GM21367 (cell line): ENCODE measurements at regions not wholly inside any gene's neighbourhood (a gene's known extent, or its start where the extent isn't known, plus 50 kb on each side); places are given as distances from the start of the nearest gene placed in this dataset.

Source experiments
- ATAC-seq: cut with Tn5 transposase; IDR thresholded peaks from one replicate; pipeline ENCODE4 v1.9.1; 2021; ENCODE audit not compliant: unreplicated experiment

DNA sequence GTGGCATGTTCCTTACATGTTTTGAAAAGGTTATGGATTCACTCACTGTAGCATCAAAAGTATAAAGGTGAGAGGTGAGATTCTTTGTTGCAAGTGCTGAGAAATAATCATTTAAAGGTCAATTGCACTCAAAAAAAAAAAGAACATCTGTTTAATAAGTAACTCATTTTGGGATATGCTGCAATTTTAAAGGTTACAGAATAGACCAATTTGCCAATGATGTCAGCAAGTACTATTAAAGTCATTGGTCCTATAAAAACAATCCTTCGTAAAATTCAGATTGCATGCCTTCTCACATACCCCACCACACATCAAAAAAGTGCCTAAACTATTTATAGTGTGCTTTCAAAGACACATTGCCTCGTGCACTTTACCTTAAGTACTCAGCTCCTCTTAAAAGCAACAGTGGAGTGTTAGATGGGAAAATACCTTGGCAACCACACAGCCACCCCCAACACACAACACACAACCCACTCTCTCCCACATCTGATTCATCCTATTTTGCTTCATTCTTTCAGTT lies 218.2 kb upstream of the ADGRL2 start:
- no peak for ATAC-seq

DNA sequence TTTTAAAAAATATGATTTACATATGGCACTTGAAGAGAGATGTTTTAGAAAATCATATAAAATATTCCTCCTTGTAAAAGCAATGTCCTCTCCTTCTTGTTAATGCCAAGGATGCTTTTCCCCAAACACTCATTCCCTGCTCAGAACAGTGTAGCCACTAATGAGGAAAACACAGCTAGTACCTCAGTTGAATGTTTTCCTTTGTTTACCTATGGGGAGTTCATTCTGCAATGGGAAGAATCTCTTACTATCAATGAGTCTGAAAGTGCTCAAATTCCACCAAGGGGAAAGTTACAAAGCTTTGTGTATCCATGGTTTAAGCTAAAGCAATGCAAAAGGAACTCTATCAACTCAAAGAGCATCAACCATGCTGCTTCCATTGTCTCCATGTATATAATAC lies 221.9 kb upstream of the ADGRL2 start:
- no peak for ATAC-seq

DNA sequence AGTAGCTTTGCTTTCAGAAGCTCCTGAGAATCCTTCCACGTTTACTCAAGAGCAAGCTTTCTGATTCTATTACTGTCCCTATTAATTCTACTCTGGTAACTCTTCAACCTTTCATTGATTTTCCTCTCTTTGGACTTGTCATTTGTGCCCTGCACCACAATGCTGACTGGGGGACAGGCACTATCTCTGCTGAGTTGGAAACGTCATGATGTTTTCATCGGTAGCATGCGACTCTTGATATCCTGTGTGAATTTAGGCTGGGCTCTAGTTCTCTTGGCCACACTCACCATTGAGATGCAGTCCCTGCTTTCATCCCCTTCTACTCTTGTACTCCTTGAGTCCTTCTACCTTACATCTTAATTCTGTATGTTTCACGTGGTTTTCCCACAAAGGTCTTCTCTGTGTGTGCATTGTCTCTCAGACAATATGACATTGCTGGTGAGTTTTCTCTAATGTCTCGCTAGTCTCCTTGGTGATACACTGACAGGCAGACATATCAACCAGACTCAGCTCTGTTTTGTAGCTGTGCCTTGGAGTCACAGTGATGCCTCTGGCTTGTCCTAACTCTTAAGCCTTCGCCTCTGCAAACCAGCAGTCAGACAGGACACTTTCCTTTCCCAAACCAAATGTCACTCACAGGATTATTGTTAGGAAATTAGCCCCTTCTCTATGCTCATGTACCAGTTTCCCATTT lies 223.6 kb upstream of the ADGRL2 start:
- no peak for ATAC-seq

DNA sequence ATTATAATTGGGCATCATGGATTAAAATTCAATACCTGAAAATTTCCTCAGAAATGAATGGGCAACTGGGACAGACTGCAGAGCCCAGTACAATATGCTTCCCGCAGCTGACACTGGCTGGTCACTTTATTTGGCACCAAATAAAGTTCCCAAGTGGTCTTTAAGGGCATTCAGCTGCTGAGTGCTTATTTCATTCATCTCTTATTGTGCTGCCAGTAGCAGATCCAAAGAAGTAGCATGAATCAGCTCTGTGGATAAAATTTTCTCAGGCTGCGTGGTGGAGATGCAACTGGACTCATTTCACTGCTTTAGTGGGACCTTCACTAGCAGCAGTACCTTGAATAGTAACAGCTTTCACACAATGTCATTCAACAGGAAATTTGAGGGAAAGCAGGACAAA lies 226.3 kb upstream of the ADGRL2 start:
- ATAC-seq, result no peak

GRCh38 chr1:81573458-81573857 lies 227.3 kb upstream of the ADGRL2 start:
- ATAC-seq, result no peak

DNA sequence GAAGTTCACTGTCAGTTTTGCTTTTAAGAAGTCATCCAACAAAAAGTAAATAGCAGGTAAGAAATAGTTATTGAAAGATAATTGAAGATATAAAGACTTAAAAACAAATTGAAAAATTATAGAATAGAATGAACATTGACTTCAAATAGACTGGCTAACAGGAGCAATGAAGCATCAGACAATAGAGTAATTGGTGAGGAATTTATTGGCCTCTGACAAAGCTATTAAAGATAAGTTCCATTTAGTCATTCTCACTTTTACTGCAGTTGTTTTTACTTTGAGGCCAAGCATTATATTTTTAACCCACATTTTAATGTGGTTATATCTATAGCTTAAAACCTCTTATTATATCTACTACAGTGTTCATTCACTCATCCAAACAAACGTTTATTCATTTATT lies 228.8 kb upstream of the ADGRL2 start:
- no peak for ATAC-seq

GRCh38 chr1:81569761-81570160 lies 231.0 kb upstream of the ADGRL2 start:
- no peak for ATAC-seq

- ATAC-seq, result no peak
Measured at GRCh38 chr1:81563632-81564031, 237.1 kb upstream of the ADGRL2 start.

- no peak for ATAC-seq
Measured at GRCh38 chr1:81562934-81563333, 237.8 kb upstream of the ADGRL2 start.

- no peak for ATAC-seq
Measured at GRCh38 chr1:81560629-81561028, 240.1 kb upstream of the ADGRL2 start.

DNA sequence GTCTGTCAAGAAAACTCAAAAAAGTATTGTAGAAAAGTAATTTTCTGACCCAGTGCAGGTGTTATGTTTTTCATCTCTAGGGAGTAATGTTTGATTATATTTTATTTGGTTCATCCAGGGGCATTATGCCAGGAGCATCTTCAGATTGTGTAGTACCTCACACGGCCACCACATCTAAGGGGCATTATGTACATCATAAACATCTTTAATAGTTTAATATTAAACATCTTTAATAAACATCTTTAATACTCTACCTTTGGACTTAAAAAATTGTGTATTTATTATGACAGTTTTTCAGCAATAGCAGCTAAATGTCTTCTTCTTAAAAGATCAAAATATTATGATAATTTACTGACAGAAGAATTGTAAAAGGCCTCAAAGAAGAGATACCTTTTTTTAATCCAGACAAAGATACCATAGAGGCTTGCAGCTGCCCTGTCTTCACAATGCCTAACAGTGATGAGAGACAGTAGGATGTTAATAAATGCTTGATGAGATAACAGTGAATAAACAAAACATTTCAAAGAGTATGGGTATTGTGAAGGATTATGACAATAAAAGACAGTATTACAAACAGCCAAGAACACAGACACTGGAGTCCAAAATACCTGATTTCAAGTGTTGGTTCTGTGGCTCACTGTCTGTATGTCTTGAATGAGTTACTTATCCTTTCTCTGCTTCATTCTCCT lies 240.9 kb upstream of the ADGRL2 start:
- no peak for ATAC-seq

DNA sequence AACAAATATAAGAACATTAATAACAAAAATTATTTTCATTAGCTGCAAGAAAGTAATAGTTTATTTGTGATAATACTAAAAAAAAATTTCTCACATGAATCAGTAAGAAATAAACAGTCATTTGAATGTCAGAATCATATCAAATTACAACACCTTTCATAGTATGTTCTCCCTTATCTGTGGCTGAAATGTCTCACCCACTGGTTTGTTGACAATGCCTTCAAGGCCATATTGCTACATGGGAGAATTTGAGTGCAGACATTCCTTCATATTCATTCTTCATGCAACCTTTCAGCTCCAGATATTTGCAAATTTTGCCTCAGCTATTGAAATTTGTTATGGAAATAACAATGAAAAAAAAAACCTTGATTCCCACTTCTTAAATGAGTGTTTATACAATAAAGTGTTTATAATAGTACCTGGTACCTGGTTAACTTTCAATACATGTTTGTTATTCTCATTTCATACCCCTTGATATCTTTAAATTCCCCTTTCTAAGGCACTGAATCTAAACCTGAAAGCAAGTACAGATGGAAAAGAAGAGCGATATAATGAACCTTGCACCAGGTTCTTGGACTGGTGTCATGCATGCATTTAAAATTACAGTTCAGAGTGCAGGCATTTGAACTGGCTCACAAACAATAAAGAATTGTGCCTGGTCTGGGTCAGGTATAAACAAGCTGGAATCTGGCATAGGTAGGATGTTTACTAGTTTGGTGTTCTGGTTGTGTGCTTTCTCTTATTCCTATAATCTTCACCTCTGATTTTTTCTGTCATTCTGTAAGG lies 242.2 kb upstream of the ADGRL2 start:
- no peak for ATAC-seq

DNA sequence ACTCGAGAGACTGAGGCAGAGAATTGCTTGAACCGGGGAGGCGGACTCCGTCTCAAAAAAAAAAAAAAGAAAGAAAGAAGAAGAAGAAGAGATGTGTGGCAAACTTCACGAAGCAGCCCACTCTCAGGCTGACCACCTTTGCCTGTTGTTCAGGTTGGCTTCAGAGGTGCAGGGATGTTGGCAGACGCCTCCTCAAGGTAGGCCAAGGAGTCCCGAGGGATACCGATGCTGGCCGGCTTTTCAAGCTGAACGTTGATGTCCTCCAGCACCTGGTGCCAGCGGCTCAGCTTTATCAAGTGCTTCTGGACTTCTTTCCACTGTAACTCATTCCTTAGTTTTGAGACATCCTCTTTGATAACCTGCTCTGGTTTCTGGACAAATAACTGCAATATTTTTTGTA lies 243.8 kb upstream of the ADGRL2 start:
- no peak for ATAC-seq

DNA sequence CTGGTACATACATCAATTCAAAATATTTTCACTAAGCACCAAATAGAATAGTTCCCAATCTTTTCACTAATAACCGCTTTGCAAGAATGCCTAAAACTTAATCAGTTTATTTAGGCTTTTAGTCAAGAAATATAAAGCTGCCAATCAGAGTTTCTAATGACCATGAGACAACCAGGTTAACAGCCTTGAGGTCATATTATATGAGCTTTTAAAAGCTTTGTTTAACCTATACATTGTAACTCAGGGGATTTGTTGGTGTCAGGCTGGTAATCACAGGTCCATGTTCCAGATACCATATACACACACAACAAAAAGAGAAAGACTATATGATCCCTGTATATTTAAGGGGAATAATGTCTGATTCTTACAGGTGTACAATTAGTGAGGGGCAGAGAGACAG lies 246.2 kb upstream of the ADGRL2 start:
- no peak for ATAC-seq

DNA sequence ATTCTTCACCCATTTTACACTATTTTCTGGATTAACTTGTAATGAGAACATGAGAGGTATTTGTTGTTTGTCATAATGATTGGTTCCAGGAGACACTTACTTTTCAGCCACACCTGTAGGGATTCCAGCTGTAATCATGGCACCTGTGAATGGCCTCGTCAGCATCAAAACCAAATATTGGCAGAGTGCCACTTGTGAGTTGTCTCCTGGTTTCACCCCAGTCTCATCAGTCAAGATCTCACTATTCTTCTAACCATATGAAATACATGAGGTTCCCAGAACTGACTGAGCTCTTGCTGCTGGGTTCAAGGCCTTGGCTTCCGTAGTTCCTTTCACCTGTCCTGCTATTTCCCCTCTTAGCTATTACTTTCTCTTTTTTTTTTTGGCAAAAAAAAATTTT lies 246.6 kb upstream of the ADGRL2 start:
- ATAC-seq, result no peak

- ATAC-seq, result no peak
Measured at GRCh38 chr1:81553503-81553902, 247.2 kb upstream of the ADGRL2 start.

DNA sequence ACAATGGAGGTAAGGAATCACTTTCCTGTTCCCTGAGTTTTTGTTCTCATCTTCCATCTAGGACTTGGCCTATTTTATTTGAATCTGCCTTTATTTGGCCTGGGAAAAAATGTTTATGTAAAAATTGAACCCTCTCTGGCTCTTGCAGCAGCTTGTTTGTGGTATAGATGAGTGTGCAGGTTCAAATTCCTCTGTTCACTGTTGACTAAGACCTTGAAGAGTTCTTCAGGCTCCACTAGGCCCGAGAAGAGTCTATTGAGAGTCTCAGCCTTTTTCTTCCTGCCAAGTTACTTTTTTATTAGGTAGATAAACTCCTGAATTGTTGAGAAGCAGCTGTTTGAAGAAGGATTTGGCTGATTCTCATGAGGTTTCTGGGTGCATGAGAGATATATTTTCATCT lies 248.8 kb upstream of the ADGRL2 start:
- ATAC-seq, result no peak

- no peak for ATAC-seq
Measured at GRCh38 chr1:81550753-81551152, 250.0 kb upstream of the ADGRL2 start.

GRCh38 chr1:81549588-81550127 lies 251.1 kb upstream of the ADGRL2 start:
- peak; percentile 77 for ATAC-seq

DNA sequence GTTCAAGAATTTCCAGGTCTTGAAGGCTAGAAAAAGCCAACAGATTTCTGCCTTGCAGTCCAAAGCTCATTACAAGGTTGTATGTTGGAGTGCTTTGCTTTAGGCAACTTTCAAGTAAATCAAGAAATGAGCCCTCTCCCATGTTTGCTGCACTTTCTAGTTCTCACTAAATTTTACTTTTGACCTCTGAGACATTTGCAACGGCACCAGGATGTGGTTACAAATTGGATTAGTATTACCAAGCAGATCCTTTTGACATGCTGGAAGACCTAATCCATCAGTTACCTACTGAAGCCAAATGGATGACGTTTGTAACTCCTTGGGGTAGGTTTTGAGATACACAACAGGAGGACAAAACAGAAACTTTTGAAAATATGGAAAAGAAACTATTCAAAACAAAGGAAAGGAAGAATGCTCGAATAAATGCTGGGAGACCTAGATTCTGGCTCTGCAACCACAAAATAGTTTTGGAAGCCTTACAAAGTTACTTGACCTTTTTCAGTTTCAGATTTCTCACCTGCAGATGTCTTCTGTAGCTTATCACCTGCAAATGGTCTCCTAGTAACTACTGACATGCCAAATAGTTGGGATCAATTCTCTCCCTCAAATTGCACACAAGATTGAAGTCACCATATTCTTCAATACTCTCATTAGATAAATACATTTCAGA lies 251.7 kb upstream of the ADGRL2 start:
- ATAC-seq, result peak; percentile 35

DNA sequence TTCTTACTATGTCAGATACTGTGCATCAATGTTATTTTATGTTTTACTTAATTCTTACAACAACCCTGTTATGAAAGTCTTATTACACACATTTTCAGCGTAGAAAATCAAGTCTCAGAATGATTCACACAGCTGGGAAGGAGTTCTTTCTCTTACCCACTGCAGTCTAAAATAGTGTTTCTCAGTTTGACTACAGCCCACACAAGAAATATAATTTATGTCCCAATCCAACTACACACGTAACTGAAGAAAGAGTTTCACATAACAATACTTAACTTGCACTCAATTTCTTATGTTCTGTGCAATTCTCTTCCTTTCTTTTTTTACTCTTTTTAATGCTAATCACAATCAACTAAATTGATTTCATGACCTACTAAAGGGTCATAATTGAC lies 252.8 kb upstream of the ADGRL2 start:
- no peak for ATAC-seq
